H9 (cell line): ENCODE measurements at regions not wholly inside any gene's neighbourhood (a gene's known extent, or its start where the extent isn't known, plus 50 kb on each side); places are given as distances from the start of the nearest gene placed in this dataset.

Experiments
- DNase-seq: peaks from one replicate; pipeline ENCODE4 v3.0.0-alpha.2; 2017
- H2AFZ ChIP-seq: one replicate; pipeline ENCODE4 v1.6.1; 2013; ENCODE audit warnings: mild to moderate bottlenecking, low read length, control low read depth, moderate library complexity
- H2AK5ac ChIP-seq: 2 replicates; pipeline ENCODE4 v1.6.1; 2013; ENCODE audit warnings: low read length, control low read depth, mixed read lengths; ENCODE audit not compliant: insufficient read length
- H2BK120ac ChIP-seq: one replicate; pipeline ENCODE4 v1.6.1; 2013; ENCODE audit warnings: low read depth, mild to moderate bottlenecking, low read length, control low read depth, inconsistent platforms; ENCODE audit not compliant: poor library complexity, severe bottlenecking
- H2BK12ac ChIP-seq: 2 replicates; pipeline ENCODE4 v1.6.1; 2013; ENCODE audit warnings: low read length, control low read depth, mixed read lengths, low read depth; ENCODE audit not compliant: insufficient read length
- H2BK15ac ChIP-seq: 2 replicates; pipeline ENCODE4 v1.6.1; 2013; ENCODE audit warnings: low read depth, low read length, control low read depth
- H2BK20ac ChIP-seq: one replicate; pipeline ENCODE4 v1.6.1; 2013; ENCODE audit warnings: low read depth, mild to moderate bottlenecking, low read length, control low read depth, inconsistent platforms; ENCODE audit not compliant: poor library complexity, severe bottlenecking
- H2BK5ac ChIP-seq: 2 replicates; pipeline ENCODE4 v1.6.1; 2013; ENCODE audit warnings: low read length, control low read depth, mixed read lengths; ENCODE audit not compliant: insufficient read length
- H3K14ac ChIP-seq: 2 replicates; pipeline ENCODE4 v1.6.1; 2013; ENCODE audit warnings: low read length, control low read depth; ENCODE audit not compliant: insufficient read depth
- H3K18ac ChIP-seq: 2 replicates; pipeline ENCODE4 v1.6.1; 2013; ENCODE audit warnings: low read depth, mild to moderate bottlenecking, mixed read lengths, low read length, control low read depth; ENCODE audit not compliant: insufficient read length
- H3K23ac ChIP-seq: 2 replicates; pipeline ENCODE4 v1.6.1; 2013; ENCODE audit warnings: low read length, control low read depth, mixed read lengths, low read depth; ENCODE audit not compliant: insufficient read length
- H3K23me2 ChIP-seq: 2 replicates; pipeline ENCODE4 v1.6.1; 2013; ENCODE audit warnings: low read depth, mild to moderate bottlenecking, mixed read lengths, low read length, control low read depth; ENCODE audit not compliant: insufficient read length, poor library complexity, severe bottlenecking
- H3K27ac ChIP-seq: 2 replicates; pipeline ENCODE4 v1.5.1; 2013; ENCODE audit warnings: low read length, control low read depth, mixed read lengths, low read depth; ENCODE audit not compliant: insufficient read length
- H3K27me3 ChIP-seq: 2 replicates; pipeline ENCODE4 v1.6.1; 2013; ENCODE audit warnings: low read length, control low read depth, inconsistent platforms; ENCODE audit not compliant: insufficient read depth
- H3K4ac ChIP-seq: 2 replicates; pipeline ENCODE4 v1.6.1; 2013; ENCODE audit warnings: low read depth, mild to moderate bottlenecking, control low read depth, inconsistent platforms, low read length, moderate library complexity
- H3K4me1 ChIP-seq: 2 replicates; pipeline ENCODE4 v1.6.1; 2013; ENCODE audit warnings: low read length, control low read depth, inconsistent platforms; ENCODE audit not compliant: insufficient read depth
- H3K4me2 ChIP-seq: 2 replicates; pipeline ENCODE4 v1.6.1; 2013; ENCODE audit warnings: low read length, control low read depth, mixed read lengths; ENCODE audit not compliant: insufficient read length, insufficient read depth
- H3K56ac ChIP-seq: 2 replicates; pipeline ENCODE4 v1.6.1; 2013; ENCODE audit warnings: low read depth, mild to moderate bottlenecking, mixed read lengths, low read length, control low read depth; ENCODE audit not compliant: insufficient read length
- H3K79me1 ChIP-seq: 2 replicates; pipeline ENCODE4 v1.6.1; 2013; ENCODE audit warnings: low read depth, mild to moderate bottlenecking, moderate library complexity, low read length, control low read depth, inconsistent platforms; ENCODE audit not compliant: insufficient read depth, poor library complexity, severe bottlenecking
- H3K79me2 ChIP-seq: 2 replicates; pipeline ENCODE4 v1.6.1; 2013; ENCODE audit warnings: low read length, control low read depth, inconsistent platforms; ENCODE audit not compliant: insufficient read depth
- H3K9ac ChIP-seq: 2 replicates; pipeline ENCODE4 v1.6.1; 2013; ENCODE audit warnings: low read length, control low read depth, mixed read lengths; ENCODE audit not compliant: insufficient read length; ENCODE audit errors: extremely low read depth
- H3K9me3 ChIP-seq: one replicate; pipeline ENCODE4 v1.6.1; 2013; ENCODE audit warnings: low read depth, low read length, inconsistent platforms; ENCODE audit not compliant: control insufficient read depth
- H3T11ph ChIP-seq: one replicate; pipeline ENCODE4 v1.6.1; 2013; ENCODE audit warnings: mild to moderate bottlenecking, low read length, control low read depth, inconsistent platforms
- H4K20me1 ChIP-seq: one replicate; pipeline ENCODE4 v1.6.1; 2013; ENCODE audit not compliant: control insufficient read depth, insufficient read length, insufficient read depth
- H4K5ac ChIP-seq: 2 replicates; pipeline ENCODE4 v1.6.1; 2013; ENCODE audit warnings: low read depth, mild to moderate bottlenecking, mixed read lengths, low read length, control low read depth; ENCODE audit not compliant: insufficient read length
- H4K8ac ChIP-seq: replicated peaks from 2 replicates; pipeline ENCODE4 v1.6.1; 2013; ENCODE audit warnings: low read length, control low read depth, mixed read lengths, low read depth; ENCODE audit not compliant: insufficient read length
- H4K91ac ChIP-seq: 2 replicates; pipeline ENCODE4 v1.6.1; 2013; ENCODE audit warnings: low read depth, mild to moderate bottlenecking, moderate library complexity, mixed read lengths, low read length, control low read depth; ENCODE audit not compliant: insufficient read length
- H3K27ac Mint-ChIP-seq, 3 experiments: 2 replicates in 2 of 3; 3 replicates in 1 of 3; pipeline ENCODE4 v1.8.0; 2020 to 2021; ENCODE audit warnings: mixed read lengths in 3 of 3, mild to moderate bottlenecking in 1 of 3, moderate library complexity in 1 of 3
- H3K27me3 Mint-ChIP-seq: 2 replicates; pipeline ENCODE4 v1.8.0; 2021; ENCODE audit warnings: low read depth, mild to moderate bottlenecking, moderate library complexity, mixed read lengths
- H3K36me3 Mint-ChIP-seq, 3 experiments: 2 replicates in 2 of 3; 3 replicates in 1 of 3; pipeline ENCODE4 v1.8.0; 2020 to 2021; ENCODE audit warnings: low read depth in 3 of 3, mixed read lengths in 3 of 3; ENCODE audit not compliant: insufficient read depth in 1 of 3
- H3K4me1 Mint-ChIP-seq, 2 experiments: 2 replicates each; pipeline ENCODE4 v1.8.0; 2020; ENCODE audit warnings: mixed read lengths in 2 of 2
- H3K4me3 Mint-ChIP-seq, 2 experiments: 2 replicates in 1 of 2; 3 replicates in 1 of 2; pipeline ENCODE4 v1.8.0; 2020 to 2021; ENCODE audit warnings: mild to moderate bottlenecking in 2 of 2, mixed read lengths in 2 of 2, moderate library complexity in 1 of 2
- H3K9me3 Mint-ChIP-seq, 2 experiments: 2 replicates in 1 of 2; 3 replicates in 1 of 2; pipeline ENCODE4 v1.8.0; 2020; ENCODE audit warnings: mild to moderate bottlenecking in 2 of 2, mixed read lengths in 2 of 2, moderate library complexity in 1 of 2
- WGBS: extraction: QIAGEN DNeasy Blood & Tissue Kit; methylation state at CpG from one replicate; pipeline ENCODE4 v1.1.7; 2013; ENCODE audit warnings: missing lambda C conversion rate, low lambda C conversion rate, mixed read lengths; ENCODE audit not compliant: insufficient read length; ENCODE audit errors: extremely low coverage; 5-methylcytosine and 5-hydroxymethylcytosine counted together
- TF ChIP-seq, protein P1 (sequence below): fragments of 200-600 bp; sonication (generic); conservative IDR thresholded peaks from 3 replicates; pipeline ENCODE4 v1.8.0; 2021; ENCODE audit warnings: antibody characterized with exemption, mild to moderate bottlenecking

DNA sequence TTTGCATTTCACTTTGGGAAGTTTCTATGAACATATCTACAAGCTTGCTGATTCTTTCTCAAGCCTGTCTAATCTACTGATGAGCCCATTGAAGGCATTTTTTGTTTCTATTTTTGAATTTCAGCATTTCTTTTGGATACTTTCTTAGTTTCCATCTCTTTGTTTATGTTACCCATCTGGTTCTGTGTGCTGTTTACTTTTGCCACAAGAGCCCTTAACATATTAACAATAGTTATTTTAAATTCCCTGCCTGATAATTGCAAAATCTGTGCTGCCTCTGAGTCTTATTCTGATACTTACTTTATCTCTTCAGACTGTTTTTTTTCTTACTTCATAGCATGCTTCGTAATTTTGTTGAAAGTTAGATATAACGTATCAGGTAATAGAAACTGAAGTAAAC, 75.8 kb upstream of the ZRANB2 start:
- Histone ChIP-seq H4K8ac (no peak overlapping the region), H2BK20ac (no peak overlapping the region), H2BK12ac (no peak overlapping the region), H3K4me2 (no peak overlapping the region), H2BK5ac (no peak overlapping the region), H2AK5ac (no peak overlapping the region), H3K23me2 (no peaks in the 10 kb centered on the region), H3K56ac (no peak overlapping the region), H2BK15ac (no peak overlapping the region), H3K9me3 (no peaks in the 10 kb centered on the region), H3K27me3 (no peaks in the 10 kb centered on the region), H3K23ac (no peak overlapping the region), H3K18ac (no peak overlapping the region), H3K9ac (no peak overlapping the region), H3K14ac (no peak overlapping the region), H3K79me1 (no peaks in the 10 kb centered on the region), H4K91ac (no peak overlapping the region), H4K20me1 (no peaks in the 10 kb centered on the region), H2AFZ (no peak overlapping the region), H3K79me2 (no peaks in the 10 kb centered on the region), H4K5ac (no peak overlapping the region), H2BK120ac (no peak overlapping the region), H3K27ac (no peak overlapping the region), H3K4me1 (no peaks in the 10 kb centered on the region), H3T11ph (no peak overlapping the region), H3K4ac (no peak overlapping the region)
- H3K4me1 Mint-ChIP-seq = peaks cover 0 to 5% of the 10 kb centered on the region in 2 experiments; a peak in 1 of 4 replicates
- H3K9me3 Mint-ChIP-seq = no peaks in the 10 kb centered on the region; a peak in 1 of 5 replicates
- WGBS = no CpG with 5 or more reads among the region's 2 CpGs
- TF ChIP-seq, protein P1, sequence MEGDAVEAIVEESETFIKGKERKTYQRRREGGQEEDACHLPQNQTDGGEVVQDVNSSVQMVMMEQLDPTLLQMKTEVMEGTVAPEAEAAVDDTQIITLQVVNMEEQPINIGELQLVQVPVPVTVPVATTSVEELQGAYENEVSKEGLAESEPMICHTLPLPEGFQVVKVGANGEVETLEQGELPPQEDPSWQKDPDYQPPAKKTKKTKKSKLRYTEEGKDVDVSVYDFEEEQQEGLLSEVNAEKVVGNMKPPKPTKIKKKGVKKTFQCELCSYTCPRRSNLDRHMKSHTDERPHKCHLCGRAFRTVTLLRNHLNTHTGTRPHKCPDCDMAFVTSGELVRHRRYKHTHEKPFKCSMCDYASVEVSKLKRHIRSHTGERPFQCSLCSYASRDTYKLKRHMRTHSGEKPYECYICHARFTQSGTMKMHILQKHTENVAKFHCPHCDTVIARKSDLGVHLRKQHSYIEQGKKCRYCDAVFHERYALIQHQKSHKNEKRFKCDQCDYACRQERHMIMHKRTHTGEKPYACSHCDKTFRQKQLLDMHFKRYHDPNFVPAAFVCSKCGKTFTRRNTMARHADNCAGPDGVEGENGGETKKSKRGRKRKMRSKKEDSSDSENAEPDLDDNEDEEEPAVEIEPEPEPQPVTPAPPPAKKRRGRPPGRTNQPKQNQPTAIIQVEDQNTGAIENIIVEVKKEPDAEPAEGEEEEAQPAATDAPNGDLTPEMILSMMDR = no peak
- H3K4me3 Mint-ChIP-seq = no peak overlapping the region
- H3K27ac Mint-ChIP-seq = no peak overlapping the region
- no peaks in the 10 kb centered on the region for H3K27me3 Mint-ChIP-seq
- no peaks in the 10 kb centered on the region for H3K36me3 Mint-ChIP-seq
- DNase-seq = no peak
